ENCODE measurements at regions not wholly inside any gene's neighbourhood (a gene's known extent, or its start where the extent isn't known, plus 50 kb on each side); places are given as distances from the start of the nearest gene placed in this dataset.

DNA sequence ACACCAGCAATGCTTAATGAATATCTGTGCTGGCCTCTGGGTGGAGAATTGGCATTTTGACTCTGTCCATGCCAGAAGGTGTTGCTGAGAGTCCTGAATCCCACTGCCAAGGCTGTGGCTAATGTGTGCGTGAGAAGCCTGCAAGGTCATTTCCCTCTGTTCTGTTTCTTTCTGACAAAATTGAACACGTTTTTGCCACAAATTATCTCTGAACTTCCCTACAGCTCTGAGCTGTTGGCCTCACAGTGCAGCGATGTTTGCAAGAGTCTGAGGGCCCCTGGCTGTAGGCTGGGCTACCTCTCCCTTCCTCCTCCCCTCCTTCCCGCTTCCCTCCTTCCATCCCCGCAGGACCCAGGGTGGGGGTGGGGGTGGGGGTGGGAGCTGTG lies 154.1 kb upstream of the HS6ST1 start:
- DNase-seq (ENCODE audit: low spot score), result no peak

DNA sequence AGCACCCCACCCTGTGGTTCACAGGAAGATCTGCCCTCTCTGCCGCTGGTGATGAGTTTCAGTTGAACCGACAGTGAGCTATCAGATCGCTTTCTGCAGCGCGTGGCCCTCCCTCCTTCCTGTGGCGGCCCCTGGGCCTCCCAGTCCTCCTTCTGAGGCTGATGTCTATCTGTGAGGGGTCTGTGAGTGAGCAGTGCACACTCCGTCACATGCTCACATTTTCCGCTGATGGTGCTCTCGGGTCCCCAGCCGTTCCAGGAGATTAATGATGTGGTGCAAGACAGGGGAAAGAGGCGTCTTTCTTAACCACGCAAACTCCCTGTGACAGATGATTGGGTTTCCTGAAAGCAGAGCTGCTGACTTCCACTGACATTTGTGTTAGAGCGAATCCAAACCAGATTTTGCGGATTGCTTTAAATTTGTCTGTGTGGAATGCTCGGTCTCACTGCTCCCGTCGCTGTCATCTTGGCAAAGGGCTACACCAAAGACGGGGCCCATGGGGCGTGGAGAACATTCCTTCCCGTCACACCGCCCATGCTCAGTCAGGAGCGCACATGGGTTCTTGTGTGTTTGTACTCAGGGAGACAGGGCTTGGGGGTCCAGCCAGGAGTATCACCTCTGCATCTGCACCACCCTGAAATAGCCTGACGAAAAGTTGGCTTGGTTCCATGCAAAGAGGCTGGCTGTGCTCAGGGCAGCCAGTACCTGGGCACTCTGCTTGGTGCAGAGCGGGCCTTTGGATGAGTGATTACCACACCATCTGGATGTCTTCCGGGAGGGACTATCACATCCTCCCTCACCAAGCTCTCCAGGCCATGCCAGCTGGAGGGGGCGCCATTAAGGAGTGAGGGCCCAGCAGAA lies 154.7 kb upstream of the HS6ST1 start:
- DNase-seq (ENCODE audit: low spot score), result no peak

DNA sequence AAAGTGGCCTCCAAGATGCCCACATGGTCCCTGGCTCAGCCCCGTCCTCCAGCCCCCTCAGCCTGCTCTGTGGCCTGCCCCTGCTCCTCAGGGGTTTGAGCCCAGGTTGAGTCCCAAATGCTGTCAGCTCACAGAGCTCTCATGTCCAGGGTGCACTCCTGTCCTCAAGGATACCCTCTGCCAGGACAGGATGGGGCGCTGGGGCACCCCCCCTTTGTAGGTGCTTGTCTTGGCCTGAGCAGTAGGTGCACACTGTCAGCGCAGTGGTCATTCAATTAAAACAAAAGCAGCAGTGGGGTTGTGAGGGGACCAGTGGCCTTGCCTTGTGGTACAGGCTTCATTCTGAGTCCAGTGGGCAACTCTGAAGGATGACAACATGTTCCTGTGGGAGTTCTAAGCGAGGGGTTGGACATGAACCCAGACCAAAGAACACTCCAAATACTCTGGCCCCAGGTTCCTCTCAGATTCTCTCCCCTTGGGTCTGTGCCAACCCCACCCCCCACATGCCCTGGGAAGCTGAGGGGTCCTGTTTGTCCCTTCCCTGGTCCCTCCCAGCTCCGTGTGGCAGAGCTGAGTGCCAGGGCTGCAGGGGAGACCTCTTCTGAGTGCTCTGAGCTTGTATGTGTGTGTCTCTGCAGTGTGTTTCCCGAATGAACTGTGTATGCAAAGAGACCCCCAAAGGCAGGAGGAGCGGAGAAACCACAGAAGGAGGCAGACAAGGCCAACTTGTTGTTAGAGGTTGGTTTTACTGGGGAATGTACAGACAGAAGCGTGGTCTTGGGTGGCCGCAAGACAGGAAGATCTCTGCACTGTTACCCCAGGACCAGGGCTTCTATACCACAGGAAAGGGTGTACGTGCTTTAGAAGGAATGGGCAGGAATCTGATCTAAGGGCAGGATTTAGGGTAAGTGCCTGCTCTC lies 155.6 kb upstream of the HS6ST1 start:
- DNase-seq (ENCODE audit: low spot score), result no peak

DNA sequence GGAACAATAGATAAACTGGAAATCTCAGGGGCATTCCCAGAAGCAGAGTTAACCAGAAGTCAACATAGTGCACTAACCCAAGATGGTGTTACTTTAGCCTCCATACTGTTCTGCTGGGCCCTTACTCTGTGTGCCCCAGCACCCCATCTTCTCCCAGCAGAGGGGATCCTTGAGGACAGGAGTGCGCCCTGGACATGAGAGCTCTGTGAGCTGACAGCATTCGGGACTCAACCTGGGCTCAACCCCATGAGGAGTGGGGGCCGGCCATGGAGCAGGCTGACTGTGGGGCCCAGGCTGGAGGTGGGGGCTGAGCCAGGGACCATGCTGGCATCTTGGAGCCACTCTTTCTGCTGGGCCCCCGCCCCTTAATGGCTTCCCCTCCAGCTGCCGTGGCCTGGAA lies 156.3 kb upstream of the HS6ST1 start:
- DNase-seq (ENCODE audit: low spot score), result no peak

DNA sequence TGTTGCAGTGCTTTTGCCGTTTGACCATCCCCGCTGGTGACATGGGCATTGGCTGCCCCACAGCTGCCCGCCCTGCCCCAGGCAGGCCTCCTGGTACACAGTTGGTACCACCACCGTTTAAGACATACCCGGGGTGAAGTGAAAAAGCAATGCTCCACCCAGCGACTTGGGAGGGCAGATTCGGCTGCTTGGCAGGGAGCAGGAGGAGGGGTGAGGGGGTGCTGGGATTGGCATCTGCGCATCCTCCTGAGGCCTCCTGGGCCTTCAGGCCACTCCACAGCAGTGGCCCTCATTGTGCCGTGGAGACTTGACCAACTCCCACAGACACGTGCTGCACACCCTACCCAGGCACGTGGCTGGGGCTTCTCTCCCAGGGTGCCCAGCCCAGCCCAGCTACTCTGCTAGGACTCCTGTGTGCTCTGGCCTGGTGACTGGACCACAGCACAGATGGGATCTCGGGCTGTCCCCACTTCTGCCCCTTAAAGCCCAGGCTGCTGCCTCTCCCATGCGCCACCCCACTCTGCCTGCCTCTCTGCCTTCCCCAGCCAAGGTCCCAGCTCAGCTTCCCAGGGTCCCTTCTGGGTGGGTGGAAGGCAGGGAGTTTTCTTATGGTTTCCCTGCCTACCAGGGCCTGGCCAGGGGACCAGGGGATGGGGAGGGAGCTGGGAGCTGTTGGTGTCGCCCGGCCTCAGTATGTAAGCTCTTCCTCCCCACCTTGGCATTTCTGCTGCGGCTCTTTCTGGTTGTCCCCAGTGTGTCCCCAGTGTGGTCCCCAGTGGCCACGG lies 157.0 kb upstream of the HS6ST1 start:
- no peak for DNase-seq (ENCODE audit: low spot score)

DNA sequence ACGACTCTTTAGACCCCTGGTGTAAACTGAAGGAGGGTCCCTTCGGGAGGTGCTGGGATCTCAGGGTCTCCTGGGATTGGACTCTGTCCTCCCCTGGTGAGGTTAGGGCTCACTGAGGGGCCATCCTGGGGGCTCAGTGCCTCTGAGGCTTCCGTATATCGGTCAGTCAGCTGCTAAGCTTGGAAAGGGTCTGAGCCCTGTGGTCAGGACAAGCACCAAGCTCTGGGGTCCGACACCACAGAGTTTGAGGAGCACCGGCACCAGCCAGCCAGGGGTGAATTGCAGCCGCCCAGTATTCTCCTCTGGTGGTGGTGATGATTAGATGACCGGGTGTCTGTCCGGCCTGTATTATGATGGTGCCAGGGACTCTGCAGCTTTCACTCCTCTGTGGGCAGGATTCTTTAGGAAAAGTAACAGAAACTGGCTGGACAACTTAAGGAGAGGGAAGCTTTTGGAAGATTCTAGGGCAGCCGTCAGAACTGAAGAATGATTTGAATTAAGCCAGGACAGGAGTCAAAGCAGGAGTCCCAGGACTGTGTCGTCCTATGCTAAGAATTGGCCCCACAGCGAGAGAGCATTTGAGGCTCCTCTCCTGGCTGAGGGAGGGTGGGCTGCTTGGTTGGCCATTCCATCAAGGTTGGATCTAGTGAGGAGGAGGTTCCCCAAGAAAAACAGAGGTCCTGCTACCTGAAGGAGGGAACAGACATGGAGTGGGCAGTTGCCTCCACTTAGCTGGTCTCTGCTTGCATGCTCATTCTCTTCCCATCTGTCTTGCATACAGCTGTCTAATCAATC lies 158.6 kb upstream of the HS6ST1 start:
- DNase-seq (ENCODE audit: low spot score), result no peak

DNA sequence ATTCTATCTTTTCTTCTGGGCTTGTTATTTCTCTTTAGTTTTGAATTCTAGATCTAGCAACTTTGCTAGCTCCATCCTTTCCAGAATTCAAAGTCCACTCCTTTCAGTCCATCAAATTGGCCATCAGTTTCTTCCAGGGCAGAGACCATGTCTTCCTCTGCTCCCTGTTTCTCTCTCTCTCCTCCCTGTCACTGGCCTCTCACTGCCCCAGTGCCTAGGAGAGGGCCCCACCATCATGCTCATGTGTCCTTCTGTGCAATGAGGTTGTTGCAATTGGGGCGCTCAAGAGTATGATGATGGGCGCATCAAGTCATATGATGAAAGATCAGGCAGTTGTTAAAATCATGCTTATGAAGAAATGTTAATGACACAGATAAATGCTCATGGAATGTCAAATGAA lies 159.2 kb upstream of the HS6ST1 start:
- no peak for DNase-seq (ENCODE audit: low spot score)

DNA sequence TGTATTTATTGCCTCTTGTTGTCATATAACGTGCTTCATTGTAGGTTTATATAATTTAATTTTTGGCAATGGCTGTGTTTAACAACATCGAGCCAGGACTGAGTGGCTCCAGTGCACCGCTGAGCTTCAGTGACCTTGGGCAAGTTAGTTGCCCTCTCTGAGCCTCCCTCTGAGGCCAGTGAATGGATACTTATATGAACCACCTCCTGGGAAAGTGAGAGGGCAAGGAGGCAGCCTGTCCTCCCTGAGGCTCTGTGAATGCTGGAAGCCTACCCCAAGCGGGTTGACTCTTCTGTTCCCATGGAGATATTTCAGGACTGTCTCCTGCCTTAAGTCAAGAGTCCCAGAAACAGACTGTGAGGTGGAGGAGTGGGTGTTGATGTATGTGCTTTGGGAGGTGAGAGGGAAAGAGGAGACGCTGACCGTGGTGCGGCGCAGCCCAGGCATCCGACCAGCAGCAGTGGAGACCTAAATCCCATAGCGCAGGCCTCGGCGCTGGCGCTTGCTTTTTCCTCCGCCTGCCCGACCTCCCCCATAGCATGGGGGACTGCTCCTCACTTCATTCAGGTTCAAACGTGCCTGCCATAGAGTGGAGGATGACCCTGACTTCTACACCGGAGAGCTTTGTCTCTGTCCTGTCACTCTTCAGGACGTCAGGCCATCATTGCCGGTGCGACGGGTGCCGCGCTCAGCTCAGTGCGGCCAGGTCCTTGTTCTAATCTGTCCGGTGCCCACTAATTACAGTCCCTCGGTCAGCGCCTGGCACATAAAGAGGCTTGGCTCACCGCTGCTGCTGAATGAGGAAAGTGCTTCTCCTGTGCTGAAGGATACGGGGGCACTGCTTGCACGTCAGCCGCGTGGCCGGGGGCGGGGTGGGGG lies 167.3 kb upstream of the HS6ST1 start:
- no peak for DNase-seq (ENCODE audit: low spot score)

DNA sequence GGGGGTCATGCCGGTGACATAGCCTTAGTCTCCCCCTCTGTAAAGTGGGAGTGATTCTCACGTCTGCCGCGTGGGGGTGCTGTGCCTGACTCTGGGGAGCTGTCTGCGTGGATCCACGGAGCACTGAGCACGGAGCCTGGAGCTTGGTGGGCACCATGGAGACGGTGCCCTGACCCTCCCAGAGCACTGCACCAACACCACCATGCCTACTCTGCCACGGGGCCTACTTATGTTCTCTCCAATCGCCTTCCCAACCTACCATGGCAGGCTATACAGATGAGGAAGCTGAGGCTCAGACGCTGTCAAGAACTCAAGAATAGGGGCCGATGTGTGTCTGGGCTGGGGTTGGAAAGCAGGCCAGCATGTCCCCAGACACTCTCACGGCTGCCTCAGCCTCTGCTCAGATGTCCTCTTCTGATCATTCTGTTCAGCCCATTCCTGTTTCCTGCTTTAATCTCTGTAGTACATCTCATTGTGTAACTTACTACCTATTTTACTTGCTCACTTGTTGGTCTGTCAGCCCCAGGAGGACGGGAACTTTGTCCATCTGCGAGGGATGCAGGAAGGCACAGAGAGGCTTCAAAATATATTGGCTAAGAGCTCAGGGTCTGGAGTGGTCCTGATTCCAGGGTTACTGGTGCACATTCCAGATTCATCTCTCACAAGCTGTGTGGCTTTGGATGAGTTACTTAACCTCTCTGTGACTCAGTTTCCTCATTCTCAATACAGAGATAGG lies 168.1 kb upstream of the HS6ST1 start:
- DNase-seq (ENCODE audit: low spot score), result no peak

DNA sequence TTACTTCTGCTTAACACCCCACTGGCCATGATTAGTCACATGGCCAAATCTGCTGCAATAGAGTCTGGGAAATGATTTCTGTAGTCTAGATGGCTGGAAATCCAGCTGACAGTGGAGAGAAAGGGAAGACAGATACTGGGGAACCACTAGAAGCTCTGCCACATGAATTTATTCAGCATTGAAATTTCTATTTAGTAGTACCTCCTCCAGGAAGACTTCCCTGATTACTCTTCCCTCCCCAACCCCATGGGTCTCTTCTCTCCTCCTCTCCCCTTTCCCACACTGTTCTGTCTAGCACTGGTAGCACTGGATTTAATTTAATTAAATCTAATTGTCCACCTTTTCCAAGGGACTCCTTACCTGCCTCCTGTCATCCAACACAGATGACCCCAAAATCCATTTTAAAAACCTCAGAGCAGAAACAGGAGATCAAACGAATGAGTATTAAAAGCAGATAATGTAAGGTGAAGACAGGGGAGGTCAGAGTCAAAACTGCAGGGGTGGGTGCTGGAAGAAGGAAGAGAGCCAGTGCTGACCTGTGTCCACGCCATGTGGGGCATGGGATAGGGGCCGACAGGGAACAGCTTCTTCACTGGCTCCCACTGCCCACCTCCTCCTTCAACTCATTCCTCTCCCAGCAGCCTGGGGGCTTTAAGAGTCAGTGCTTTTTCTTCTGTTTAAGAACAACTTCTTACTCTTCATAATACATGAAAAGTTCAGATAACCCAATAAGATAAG lies 169.2 kb upstream of the HS6ST1 start:
- no peak for DNase-seq (ENCODE audit: low spot score)

DNA sequence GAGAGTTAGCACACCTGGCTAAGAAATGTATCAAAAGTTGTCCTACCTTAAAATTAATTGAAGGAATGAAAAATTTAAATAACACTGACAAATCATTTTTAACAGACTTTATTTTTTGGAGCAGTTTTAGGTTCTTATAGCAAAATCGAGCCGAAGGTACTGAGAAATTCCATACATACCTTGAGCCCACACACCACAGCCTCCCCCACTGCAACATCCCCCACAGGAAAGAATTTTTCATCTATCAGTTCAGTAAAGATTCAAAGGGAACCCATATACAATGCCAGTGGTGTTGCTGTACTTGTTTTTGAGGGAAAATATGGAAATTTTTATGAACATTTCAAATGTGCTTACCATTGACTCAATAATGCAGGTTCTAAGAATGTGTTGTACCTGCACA lies 169.8 kb upstream of the HS6ST1 start:
- DNase-seq (ENCODE audit: low spot score), result no peak

DNA sequence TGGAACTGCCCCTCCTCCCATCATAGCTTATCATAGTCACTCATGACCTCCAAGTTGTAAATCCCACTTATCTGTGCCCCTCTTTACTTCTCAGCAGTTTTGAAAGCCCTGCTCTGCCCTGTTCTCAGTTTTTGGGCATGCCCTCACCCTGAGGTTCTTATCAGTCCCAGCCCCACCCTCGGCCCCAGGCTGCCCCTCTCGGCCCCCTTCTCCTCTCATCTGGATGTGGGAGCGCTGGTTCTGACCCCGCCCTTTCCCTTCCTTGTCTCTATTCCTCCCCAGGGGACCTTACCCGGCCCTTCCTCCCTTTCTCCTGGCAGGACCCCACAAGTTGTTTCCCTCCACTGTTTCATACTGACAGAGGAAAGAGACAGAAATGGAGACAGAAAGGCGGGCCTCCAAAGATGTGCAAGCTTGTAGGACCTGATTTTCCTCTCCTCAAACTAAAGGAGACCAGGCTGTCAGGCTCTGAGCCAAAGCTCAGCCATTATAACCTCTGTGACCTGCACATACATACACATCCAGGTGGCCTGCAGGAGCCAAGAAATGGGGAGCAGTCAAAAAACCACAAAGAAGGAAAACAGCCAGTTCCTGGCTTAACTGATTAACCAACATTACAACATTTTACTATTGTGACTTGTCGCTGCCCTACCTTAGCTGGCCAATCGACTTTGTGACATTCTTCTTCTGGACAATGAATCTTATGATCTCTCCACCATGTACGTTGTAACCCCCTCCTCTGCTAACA lies 171.0 kb upstream of the HS6ST1 start:
- no peak for DNase-seq (ENCODE audit: low spot score)

DNA sequence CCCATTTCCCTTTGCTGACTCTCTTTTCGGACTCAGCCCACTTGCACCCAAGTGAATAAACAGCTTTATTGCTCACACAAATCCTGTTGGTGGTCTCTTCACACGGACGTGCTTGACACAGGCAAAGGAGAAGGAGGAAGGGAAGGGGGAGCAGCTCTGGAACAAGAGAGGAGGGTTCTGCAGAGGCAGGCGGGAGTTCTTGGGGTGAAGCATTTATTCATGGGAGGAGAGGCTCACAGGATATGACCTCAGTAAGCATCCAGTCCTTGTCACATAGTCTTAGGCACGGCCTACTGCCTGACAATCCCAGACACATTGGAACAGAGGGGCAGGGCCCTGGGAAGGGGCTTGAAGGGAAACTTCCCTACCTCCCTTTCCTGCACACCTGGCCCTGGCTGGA lies 171.7 kb upstream of the HS6ST1 start:
- DNase-seq (ENCODE audit: low spot score), result no peak

DNA sequence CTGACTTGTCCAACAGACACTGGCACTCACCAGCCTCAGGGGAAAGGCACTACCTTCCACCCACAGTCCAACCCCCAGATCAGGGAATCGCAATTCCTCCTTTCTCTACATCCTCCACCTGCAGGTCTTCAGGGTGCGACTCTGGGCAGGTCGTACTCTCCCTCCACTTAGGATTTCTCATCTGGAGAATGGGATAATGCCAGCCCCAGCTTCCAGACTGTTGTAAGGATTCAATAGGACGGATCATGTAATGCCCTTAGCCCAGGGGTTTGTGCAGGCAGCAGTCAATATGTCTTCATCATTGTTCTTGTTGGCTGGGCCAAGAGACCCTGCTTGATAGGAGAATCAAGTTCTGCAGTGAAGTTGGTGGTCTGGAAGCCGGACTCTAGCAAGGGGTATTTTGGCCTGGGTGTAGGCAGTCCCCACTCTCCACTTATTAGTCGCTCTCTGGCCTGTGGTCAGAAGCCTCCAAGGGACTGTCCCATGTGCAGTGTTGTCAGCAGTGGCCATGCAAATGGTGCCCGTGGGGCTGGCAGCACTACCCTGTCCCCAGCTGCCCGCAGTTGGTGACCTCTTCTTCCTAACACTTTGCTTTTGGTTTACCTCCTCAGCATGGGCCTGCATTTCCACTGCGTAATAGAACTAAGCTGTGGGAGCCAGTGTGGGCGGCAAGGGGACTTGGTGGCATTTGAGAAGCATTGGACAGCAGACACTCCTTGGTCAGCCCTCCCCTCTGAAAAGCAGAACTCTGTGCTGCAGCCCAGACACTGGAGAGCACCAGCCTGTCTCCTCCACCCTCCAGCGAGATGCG lies 172.4 kb upstream of the HS6ST1 start:
- DNase-seq (ENCODE audit: low spot score), result no peak

DNA sequence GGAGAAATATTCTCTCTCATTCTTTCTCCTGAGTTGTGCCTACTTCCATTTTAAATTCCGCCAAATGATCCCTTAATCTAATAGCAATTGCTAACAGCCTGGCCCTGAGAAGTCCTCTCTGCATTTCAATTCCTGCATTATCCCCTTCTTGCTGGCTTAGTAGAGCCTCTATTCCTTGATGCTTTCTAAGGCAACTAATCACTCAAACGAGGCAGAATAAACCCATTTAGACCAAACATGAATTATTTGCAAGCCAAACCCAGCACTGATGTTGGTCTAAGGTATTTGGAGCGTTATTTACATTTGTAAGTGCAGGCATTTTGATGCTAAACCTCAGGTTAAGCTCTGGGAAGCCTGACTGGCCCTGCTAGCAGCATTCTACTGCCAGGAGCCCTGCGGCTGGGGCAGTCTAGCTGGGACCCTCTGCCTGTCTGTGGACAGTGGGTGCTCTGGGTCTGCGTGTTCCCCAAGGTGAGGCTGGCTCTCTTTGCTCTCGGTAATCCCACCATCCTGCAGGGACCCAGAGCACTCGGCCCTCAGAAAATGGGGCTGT lies 173.1 kb upstream of the HS6ST1 start:
- no peak for DNase-seq (ENCODE audit: low spot score)

DNA sequence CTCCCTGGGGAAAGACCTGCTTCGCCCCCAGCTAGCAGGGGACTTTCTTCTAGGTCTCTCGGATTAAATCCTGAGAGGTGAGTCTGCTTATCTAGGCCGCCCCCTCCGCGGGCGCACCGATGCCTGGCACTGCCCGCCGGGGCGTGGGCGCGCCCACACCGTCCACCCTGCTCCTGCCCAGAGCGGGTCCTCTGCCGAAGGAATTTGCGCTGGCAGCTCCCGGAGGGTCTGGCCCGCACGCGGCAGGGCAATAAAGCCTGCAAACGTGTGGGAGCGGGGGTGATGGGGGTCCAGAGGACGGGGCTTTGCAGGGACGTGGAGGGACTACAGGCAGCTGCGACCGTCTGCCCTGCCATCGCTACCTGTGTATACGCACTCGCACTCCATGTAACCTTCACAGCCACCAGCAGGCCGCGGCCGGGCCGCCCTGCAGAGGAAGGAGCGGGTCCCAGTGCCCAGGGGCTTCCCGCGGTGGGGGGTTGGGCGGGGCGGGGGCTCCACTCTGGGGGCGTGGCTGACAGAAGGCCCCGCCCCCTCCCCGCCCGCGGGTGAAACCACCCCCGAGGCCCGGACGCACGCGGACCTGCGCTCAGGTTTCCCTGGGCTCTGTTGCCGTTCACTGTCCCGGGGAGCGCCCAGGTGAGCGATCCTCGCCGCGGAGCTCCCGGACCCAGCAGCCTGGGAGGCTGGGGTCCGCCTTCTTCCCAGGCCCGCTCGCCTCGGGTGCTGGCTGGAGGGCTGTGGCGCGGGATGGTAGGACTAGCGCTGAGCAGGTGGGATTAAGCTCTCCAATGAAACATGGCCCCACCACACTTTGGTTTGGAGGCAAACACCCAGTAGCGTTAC lies 174.5 kb upstream of the HS6ST1 start:
- DNase-seq (ENCODE audit: low spot score), result no peak
